HCT116 (cell line): ENCODE measurements at regions not wholly inside any gene's neighbourhood (a gene's known extent, or its start where the extent isn't known, plus 50 kb on each side); places are given as distances from the start of the nearest gene placed in this dataset.

ENCODE experiments used
- ATAC-seq: fragments of 200-7000 bp; cut with Tn5 transposase; 2 replicates; pipeline ENCODE4 v1.9.1; 2020; ENCODE audit warnings: mild to moderate bottlenecking, moderate library complexity
- BruUV-seq: library from RNA; stranded (reverse); fragments of 400-500 nt; replicated peaks from 2 replicates; lab custom pipeline; 2021; lab: Mats Ljungman, UMichigan
- CTCF ChIA-PET: fragments of 300-600 bp; sonication (Branson Sonifier 250); formaldehyde crosslinking; loops from one replicate; lab custom pipeline; 2021; ENCODE audit warnings: antibody characterized with exemption; lab: Charles Lee
- POLR2A ChIA-PET: fragments of 300-600, 350-600 bp; sonication (Branson Sonifier 250); formaldehyde crosslinking; loops from one replicate; lab custom pipeline; 2021; ENCODE audit warnings: antibody characterized with exemption; lab: Charles Lee
- RAD21 ChIA-PET, 2 experiments: fragments of 300-600 bp; sonication (Branson Sonifier 250); formaldehyde crosslinking; loops; one replicate each; lab custom pipeline; 2023; ENCODE audit warnings: low total read pairs in 2 of 2; ENCODE audit not compliant: uncharacterized antibody in 2 of 2, unreplicated experiment in 2 of 2, low non-redundant PET in 1 of 2; lab: Charles Lee
- DNase-seq: peaks from one replicate; pipeline ENCODE4 v3.0.0-alpha.2; 2010; ENCODE audit warnings: low read depth, low spot score
- H2AFZ ChIP-seq: fragments of 200-600 bp; shearing (Covaris generic), sonication (generic); 2 replicates; pipeline ENCODE4 v1.6.1; 2017; ENCODE audit warnings: low read depth, mixed run types, mixed read lengths, antibody characterized with exemption, low read length; ENCODE audit not compliant: poor library complexity, severe bottlenecking
- H3K27ac ChIP-seq: 2 replicates; pipeline ENCODE4 v1.5.1; 2012; ENCODE audit warnings: low read depth, low read length
- H3K27me3 ChIP-seq: fragments of 200-600 bp; sonication (generic); 2 replicates; pipeline ENCODE4 v1.6.1; 2016; ENCODE audit warnings: mixed run types, low read length, mixed read lengths; ENCODE audit not compliant: insufficient read depth
- H3K36me3 ChIP-seq, 2 experiments: fragments of 200-500 bp in 1 of 2; fragments of 200-600 bp in 1 of 2; sonication (Bioruptor generic) in 1 of 2; sonication (generic) in 1 of 2; 2 replicates each; pipeline versions ENCODE4 v1.5.1 to v1.6.1; 2014 to 2016; ENCODE audit warnings: low read length in 2 of 2, inconsistent platforms in 1 of 2, mixed read lengths in 1 of 2, mixed run types in 1 of 2; ENCODE audit not compliant: insufficient read depth in 2 of 2, control insufficient read depth in 1 of 2
- H3K4me1 ChIP-seq, 2 experiments: fragments of 200-600 bp in 1 of 2; sonication (generic) in 1 of 2; 2 replicates each; pipeline versions ENCODE4 v1.5.1 to v1.6.1; 2012 to 2017; ENCODE audit warnings: low read length in 2 of 2, inconsistent platforms in 1 of 2, mild to moderate bottlenecking in 1 of 2, mixed read lengths in 1 of 2, mixed run types in 1 of 2, moderate library complexity in 1 of 2; ENCODE audit not compliant: insufficient read depth in 2 of 2, control insufficient read depth in 1 of 2
- H3K4me2 ChIP-seq: fragments of 200-600 bp; sonication (generic); 2 replicates; pipeline ENCODE4 v1.6.1; 2017; ENCODE audit warnings: mixed run types, low read length, mixed read lengths
- H3K4me3 ChIP-seq, 2 experiments: fragments of 200-600 bp in 1 of 2; sonication (generic) in 1 of 2; replicated peaks in 1 of 2; 2 replicates each; pipeline ENCODE4 v1.5.1; 2011 to 2016; ENCODE audit warnings: low read length in 2 of 2, control low read depth in 1 of 2, low read depth in 1 of 2, mild to moderate bottlenecking in 1 of 2, mixed read lengths in 1 of 2, mixed run types in 1 of 2
- H3K79me2 ChIP-seq: fragments of 200-600 bp; sonication (generic); 2 replicates; pipeline ENCODE4 v1.6.1; 2017; ENCODE audit warnings: mild to moderate bottlenecking, mixed run types, low read length, moderate library complexity, mixed read lengths; ENCODE audit not compliant: insufficient read depth
- H3K9ac ChIP-seq: fragments of 200-600 bp; sonication (generic); 2 replicates; pipeline ENCODE4 v1.6.1; 2016; ENCODE audit warnings: low read length, mixed read lengths
- H3K9me2 ChIP-seq: fragments of 200-600 bp; sonication (generic), shearing (Covaris generic); 2 replicates; pipeline ENCODE4 v1.6.1; 2017; ENCODE audit warnings: mixed run types, mild to moderate bottlenecking, moderate library complexity; ENCODE audit not compliant: insufficient read depth
- H3K9me3 ChIP-seq, 2 experiments: fragments of 200-500 bp in 1 of 2; fragments of 200-600 bp in 1 of 2; sonication (Bioruptor generic) in 1 of 2; sonication (generic) in 1 of 2; 2 replicates each; pipeline ENCODE4 v1.6.1; 2014 to 2017; ENCODE audit warnings: low read length in 2 of 2, mixed read lengths in 2 of 2, inconsistent platforms in 1 of 2, low read depth in 1 of 2, mild to moderate bottlenecking in 1 of 2, mixed run types in 1 of 2, moderate library complexity in 1 of 2; ENCODE audit not compliant: control insufficient read depth in 1 of 2, insufficient read depth in 1 of 2
- H4K20me1 ChIP-seq: fragments of 200-600 bp; sonication (generic), shearing (Covaris generic); 2 replicates; pipeline ENCODE4 v1.6.1; 2017; ENCODE audit warnings: mixed run types, mild to moderate bottlenecking, moderate library complexity; ENCODE audit not compliant: insufficient read depth
- CBX3 ChIP-seq: IDR thresholded peaks from 2 replicates; pipeline ENCODE4 v1.6.1; 2012; ENCODE audit warnings: low read depth
- CTCF ChIP-seq, 3 experiments: fragments of 200-600 bp in 1 of 3; sonication (generic) in 1 of 3; IDR thresholded peaks in 2 of 3; conservative IDR thresholded peaks in 1 of 3; 2 replicates each; pipeline ENCODE4 v1.5.1; 2012 to 2017; ENCODE audit warnings: low read depth in 2 of 3, low read length in 2 of 3, antibody characterized with exemption in 1 of 3, borderline replicate concordance in 1 of 3, control low read depth in 1 of 3, mild to moderate bottlenecking in 1 of 3, mixed read lengths in 1 of 3, mixed run types in 1 of 3, moderate library complexity in 1 of 3; ENCODE audit not compliant: insufficient read depth in 1 of 3
- ELF1 ChIP-seq: IDR thresholded peaks from 2 replicates; pipeline ENCODE4 v1.6.1; 2012; ENCODE audit warnings: low read depth, borderline replicate concordance
- EZH2phosphoT487 ChIP-seq: fragments of 200-600 bp; IDR thresholded peaks from 2 replicates; pipeline ENCODE4 v1.6.1; 2018; ENCODE audit warnings: antibody characterized with exemption, borderline replicate concordance
- FOSL1 ChIP-seq: IDR thresholded peaks from 2 replicates; pipeline ENCODE4 v1.6.1; 2012; ENCODE audit warnings: low read depth
- MAX ChIP-seq: IDR thresholded peaks from 2 replicates; pipeline ENCODE4 v1.6.1; 2012
- POLR2A ChIP-seq: IDR thresholded peaks from 2 replicates; pipeline ENCODE4 v1.7.0; 2011; ENCODE audit warnings: borderline replicate concordance; ENCODE audit not compliant: insufficient read depth, insufficient read length; ENCODE audit errors: extremely low read depth
- POLR2AphosphoS5 ChIP-seq: IDR thresholded peaks from 2 replicates; pipeline ENCODE4 v1.6.1; 2011; ENCODE audit warnings: mild to moderate bottlenecking, low read depth, low read length, moderate library complexity
- RAD21 ChIP-seq: IDR thresholded peaks from 2 replicates; pipeline ENCODE4 v1.6.1; 2012; ENCODE audit warnings: low read depth, mild to moderate bottlenecking
- REST ChIP-seq: IDR thresholded peaks from 2 replicates; pipeline ENCODE4 v1.6.1; 2012; ENCODE audit warnings: low read depth
- SIN3A ChIP-seq: IDR thresholded peaks from 2 replicates; pipeline ENCODE4 v1.6.1; 2012; ENCODE audit warnings: low read depth
- TCF7L2 ChIP-seq: IDR thresholded peaks from 2 replicates; pipeline ENCODE4 v1.7.0; 2011; ENCODE audit warnings: borderline replicate concordance, inconsistent platforms; ENCODE audit not compliant: insufficient read depth, insufficient read length; ENCODE audit errors: extremely low read depth
- intact Hi-C: fragments of 100-400 bp; cut with micrococcal nuclease; formaldehyde crosslinking; loops from 2 replicates; pipeline ENCODE4 v1.10.0; 2022

- H3K36me3 ChIP-seq: no peaks in the 10 kb centered on the region
- H3K4me1 ChIP-seq: no peaks in the 10 kb centered on the region; a peak in 1 of 4 replicates
- H4K20me1 ChIP-seq: no peaks in the 10 kb centered on the region
- H3K4me2 ChIP-seq: no peak overlapping the region
- no peak for ATAC-seq
- no peaks in the 10 kb centered on the region for H3K79me2 ChIP-seq
- H3K9me3 ChIP-seq: peaks cover 8 to 9% of the 10 kb centered on the region in 2 experiments; a peak in 2 of 4 replicates
- H3K27me3 ChIP-seq: no peaks in the 10 kb centered on the region
- H2AFZ ChIP-seq: no peak overlapping the region
- BruUV-seq: no TSS peak
- no peaks in the 10 kb centered on the region for H3K9me2 ChIP-seq
- ChIA-PET RAD21 (no interaction called here), CTCF (no interaction called here), POLR2A (no interaction called here)
- H3K27ac ChIP-seq: no peak overlapping the region
- no peak for DNase-seq
- intact Hi-C loops: no loop called here
- no peak overlapping the region for H3K9ac ChIP-seq
- no peak for TF ChIP-seq EZH2phosphoT487
- TF ChIP-seq POLR2AphosphoS5: no peak
- no peak for TF ChIP-seq FOSL1
- TF ChIP-seq SIN3A: no peak
- no peak for TF ChIP-seq CTCF (IDR thresholded peaks at IDR 0.05 in 2 of 3, conservative IDR thresholded peaks at IDR 0.05 in 1 of 3; ENCODE audit: borderline replicate concordance in 1 of 3, insufficient read depth in 1 of 3, low read depth in 2 of 3, low read length in 2 of 3)
- TF ChIP-seq CBX3: no peak
- no peak for TF ChIP-seq ELF1
- H3K4me3 ChIP-seq: no peak overlapping the region
These were observed 493.3 kb upstream of the ROBO1 start for GRCh38 chr3:80261082-80261481.

GRCh38 chr3:80259736-80260135 is 491.9 kb upstream of the ROBO1 start:
- H3K4me2 ChIP-seq: no peak overlapping the region
- RAD21 ChIA-PET: no interaction called here
- POLR2A ChIA-PET: no interaction called here
- no peak for TF ChIP-seq CTCF (IDR thresholded peaks at IDR 0.05 in 2 of 3, conservative IDR thresholded peaks at IDR 0.05 in 1 of 3; ENCODE audit: borderline replicate concordance in 1 of 3, insufficient read depth in 1 of 3, low read depth in 2 of 3, low read length in 2 of 3)
- no peak for TF ChIP-seq FOSL1
- TF ChIP-seq MAX: no peak
- TF ChIP-seq TCF7L2: no peak
- TF ChIP-seq REST: no peak
- no peak for TF ChIP-seq POLR2A
- no peak for TF ChIP-seq RAD21

More at GRCh38 chr3:80259736-80260135, 491.9 kb upstream of the ROBO1 start:
- intact Hi-C loops: no loop called here
- H4K20me1 ChIP-seq: no peaks in the 10 kb centered on the region
- H3K79me2 ChIP-seq: no peaks in the 10 kb centered on the region
- no peak overlapping the region for H3K4me3 ChIP-seq
- no peaks in the 10 kb centered on the region for H3K36me3 ChIP-seq
- ATAC-seq (no peak), DNase-seq (no peak)
- BruUV-seq: no TSS peak
- H2AFZ ChIP-seq: no peak overlapping the region
- H3K27ac ChIP-seq: no peak overlapping the region
- peaks cover 8 to 9% of the 10 kb centered on the region in 2 experiments; a peak in 2 of 4 replicates for H3K9me3 ChIP-seq
- no peaks in the 10 kb centered on the region; a peak in 1 of 4 replicates for H3K4me1 ChIP-seq
- no peaks in the 10 kb centered on the region for H3K9me2 ChIP-seq
- CTCF ChIA-PET: no interaction called here
- no peak overlapping the region for H3K9ac ChIP-seq
- H3K27me3 ChIP-seq: no peaks in the 10 kb centered on the region
